Spleen (tissue), 7 donors: ENCODE measurements at regions not wholly inside any gene's neighbourhood (a gene's known extent, or its start where the extent isn't known, plus 50 kb on each side); places are given as distances from the start of the nearest gene placed in this dataset.

Experiments
- POLR2A ChIP-seq, 3 donors: fragments of 450-650 bp; IDR thresholded peaks; one replicate each; pipeline ENCODE4 v1.5.1; 2017; ENCODE audit warnings: antibody characterized with exemption in 3 of 3, mild to moderate bottlenecking in 1 of 3
- POLR2AphosphoS5 ChIP-seq, 3 donors: sonication (generic); formaldehyde crosslinking; IDR thresholded peaks; one replicate each; pipeline ENCODE4 v1.5.1; 2017; ENCODE audit warnings: antibody characterized with exemption in 3 of 3
- TF ChIP-seq, protein P1 (sequence below), 11 experiments: fragments of 200-600 bp in 7 of 11; fragments of 450-650 bp in 4 of 11; sonication (generic) in 4 of 11; IDR thresholded peaks in 8 of 11; conservative IDR thresholded peaks in 3 of 11; 1 replicate in 7 of 11; 2 replicates in 4 of 11; pipeline versions ENCODE4 v1.4.0 to v1.8.0; 2016 to 2021; ENCODE audit warnings: antibody characterized with exemption in 11 of 11, inconsistent platforms in 4 of 11, mild to moderate bottlenecking in 1 of 11
- donor health status: DM: no; HTN: no; CAD: no; lungs with moderate emphysema.
- donor health status: DM: no; HTN: no; CAD: no.
- donor health status: DM: no; HTN: no; CAD: no.

GRCh38 chr6:54654381-54654780 lies 192.2 kb upstream of the FAM83B start:
- TF ChIP-seq, protein P1, sequence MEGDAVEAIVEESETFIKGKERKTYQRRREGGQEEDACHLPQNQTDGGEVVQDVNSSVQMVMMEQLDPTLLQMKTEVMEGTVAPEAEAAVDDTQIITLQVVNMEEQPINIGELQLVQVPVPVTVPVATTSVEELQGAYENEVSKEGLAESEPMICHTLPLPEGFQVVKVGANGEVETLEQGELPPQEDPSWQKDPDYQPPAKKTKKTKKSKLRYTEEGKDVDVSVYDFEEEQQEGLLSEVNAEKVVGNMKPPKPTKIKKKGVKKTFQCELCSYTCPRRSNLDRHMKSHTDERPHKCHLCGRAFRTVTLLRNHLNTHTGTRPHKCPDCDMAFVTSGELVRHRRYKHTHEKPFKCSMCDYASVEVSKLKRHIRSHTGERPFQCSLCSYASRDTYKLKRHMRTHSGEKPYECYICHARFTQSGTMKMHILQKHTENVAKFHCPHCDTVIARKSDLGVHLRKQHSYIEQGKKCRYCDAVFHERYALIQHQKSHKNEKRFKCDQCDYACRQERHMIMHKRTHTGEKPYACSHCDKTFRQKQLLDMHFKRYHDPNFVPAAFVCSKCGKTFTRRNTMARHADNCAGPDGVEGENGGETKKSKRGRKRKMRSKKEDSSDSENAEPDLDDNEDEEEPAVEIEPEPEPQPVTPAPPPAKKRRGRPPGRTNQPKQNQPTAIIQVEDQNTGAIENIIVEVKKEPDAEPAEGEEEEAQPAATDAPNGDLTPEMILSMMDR (IDR thresholded peaks at IDR 0.05 in 8 of 11, conservative IDR thresholded peaks at IDR 0.05 in 3 of 11) = no peak
- no peak for TF ChIP-seq POLR2A (IDR thresholded peaks at IDR 0.05)
- TF ChIP-seq POLR2AphosphoS5 (IDR thresholded peaks at IDR 0.05) = no peak
